NK-92 treated with Interleukin-12 subunit alpha and Interleukin-12 subunit beta, amount 100 ng/mL, for 24 hours (cell line): ENCODE measurements at regions not wholly inside any gene's neighbourhood (a gene's known extent, or its start where the extent isn't known, plus 50 kb on each side); places are given as distances from the start of the nearest gene placed in this dataset.
"Not testable (repeated sequence)": the region's sequence is repeated elsewhere in the genome, so short reads cannot be mapped to it uniquely, and the experiment has no call there.

Experiments
- DNase-seq: peaks from one replicate; lab custom pipeline; 2025; lab: John Stamatoyannopoulos, UW

GRCh38 chr14:34094384-34094783 is 143.5 kb upstream of the EGLN3 start:
- DNase-seq, result no peak

GRCh38 chr14:34093883-34094282 is 143.0 kb upstream of the EGLN3 start:
- no peak for DNase-seq

GRCh38 chr14:34090451-34090850 is 139.6 kb upstream of the EGLN3 start:
- no peak for DNase-seq

GRCh38 chr14:34088914-34089313 is 138.0 kb upstream of the EGLN3 start:
- no peak for DNase-seq

- no peak for DNase-seq
These were observed 136.7 kb upstream of the EGLN3 start for GRCh38 chr14:34087571-34087970.

GRCh38 chr14:34086223-34086757 is 135.4 kb upstream of the EGLN3 start:
- DNase-seq, result no peak

GRCh38 chr14:34085695-34086094 is 134.8 kb upstream of the EGLN3 start:
- DNase-seq, result no peak

GRCh38 chr14:34081576-34082136 is 130.8 kb upstream of the EGLN3 start:
- no peak for DNase-seq

- DNase-seq, result no peak
These were observed 130.3 kb upstream of the EGLN3 start for GRCh38 chr14:34081101-34081575.

- DNase-seq, result not testable (repeated sequence)
These were observed 128.8 kb upstream of the EGLN3 start for GRCh38 chr14:34079643-34080042.

GRCh38 chr14:34078117-34078743 is 127.4 kb upstream of the EGLN3 start:
- no peak for DNase-seq

GRCh38 chr14:34075826-34076225 is 125.0 kb upstream of the EGLN3 start:
- DNase-seq, result no peak

GRCh38 chr14:34075042-34075744 is 124.3 kb upstream of the EGLN3 start:
- no peak for DNase-seq

GRCh38 chr14:34072921-34073320 is 122.0 kb upstream of the EGLN3 start:
- DNase-seq, result no peak

GRCh38 chr14:34072401-34072800 is 121.5 kb upstream of the EGLN3 start:
- DNase-seq, result no peak

- no peak for DNase-seq
These were observed 120.1 kb upstream of the EGLN3 start for GRCh38 chr14:34070917-34071407.

- no peak for DNase-seq
These were observed 119.1 kb upstream of the EGLN3 start for GRCh38 chr14:34069854-34070582.

GRCh38 chr14:34067587-34067986 is 116.7 kb upstream of the EGLN3 start:
- no peak for DNase-seq

- no peak for DNase-seq
These were observed 115.0 kb upstream of the EGLN3 start for GRCh38 chr14:34065690-34066391.

- no peak for DNase-seq
These were observed 114.4 kb upstream of the EGLN3 start for GRCh38 chr14:34065236-34065635.

- no peak for DNase-seq
These were observed 113.5 kb upstream of the EGLN3 start for GRCh38 chr14:34064349-34064748.
